HEK293 (cell line): ENCODE measurements at regions not wholly inside any gene's neighbourhood (a gene's known extent, or its start where the extent isn't known, plus 50 kb on each side); places are given as distances from the start of the nearest gene placed in this dataset.

Experiments used
- CTCF ChIP-seq: fragments of 450-650 bp; formaldehyde crosslinking; IDR thresholded peaks from 2 replicates; pipeline ENCODE4 v1.5.1; 2016; ENCODE audit warnings: missing biosample characterization, missing genetic modification characterization
- HOXA7 ChIP-seq: sonication (generic); formaldehyde crosslinking; IDR thresholded peaks from 2 replicates; pipeline ENCODE4 v1.8.1; 2022; ENCODE audit warnings: missing genetic modification reagents, borderline replicate concordance
- KLF1 ChIP-seq: fragments of 450-650 bp; formaldehyde crosslinking; IDR thresholded peaks from 2 replicates; pipeline ENCODE4 v1.5.1; 2016; ENCODE audit warnings: missing biosample characterization, missing genetic modification characterization
- REST ChIP-seq: fragments of 450-650 bp; formaldehyde crosslinking; IDR thresholded peaks from 2 replicates; pipeline ENCODE4 v1.5.1; 2016; ENCODE audit warnings: missing biosample characterization, missing genetic modification characterization
- ZBTB21 ChIP-seq: fragments of 450-650 bp; formaldehyde crosslinking; IDR thresholded peaks from 2 replicates; pipeline ENCODE4 v1.5.1; 2017; ENCODE audit warnings: missing biosample characterization, missing genetic modification characterization
- ZNF350 ChIP-seq: fragments of 450-650 bp; formaldehyde crosslinking; IDR thresholded peaks from 2 replicates; pipeline ENCODE4 v1.5.0; 2017; ENCODE audit warnings: missing biosample characterization, mild to moderate bottlenecking, missing genetic modification characterization
- ZNF530 ChIP-seq: fragments of 450-650 bp; formaldehyde crosslinking; IDR thresholded peaks from 2 replicates; pipeline ENCODE4 v1.5.1; 2016; ENCODE audit warnings: low read depth, missing biosample characterization, missing genetic modification characterization
- ZNF610 ChIP-seq: fragments of 450-650 bp; formaldehyde crosslinking; IDR thresholded peaks from 2 replicates; pipeline ENCODE4 v1.5.1; 2016; ENCODE audit warnings: missing biosample characterization, missing genetic modification characterization, borderline replicate concordance
- ZNF747 ChIP-seq: fragments of 450-650 bp; formaldehyde crosslinking; IDR thresholded peaks from 2 replicates; pipeline ENCODE4 v1.5.1; 2016; ENCODE audit warnings: missing biosample characterization, missing genetic modification characterization
- TF ChIP-seq, protein P1 (sequence below): fragments of 450-650 bp; formaldehyde crosslinking; IDR thresholded peaks from 2 replicates; pipeline ENCODE4 v1.5.1; 2016; ENCODE audit warnings: missing biosample characterization, missing genetic modification characterization, borderline replicate concordance
- TF ChIP-seq, protein P2 (sequence below): fragments of 450-650 bp; formaldehyde crosslinking; IDR thresholded peaks from 2 replicates; pipeline ENCODE4 v1.5.1; 2017; ENCODE audit warnings: missing biosample characterization, missing genetic modification characterization

GRCh38 chr6:40194447-40195170 lies 260.3 kb upstream of the MOCS1 start:
- TF ChIP-seq ZNF530 (no peak), ZNF610 (tag by site-specific recombination) (no peak), KLF1 (tag by site-specific recombination) (no peak), CTCF (tag by site-specific recombination) (no peak), ZNF350 (no peak), ZNF747 (tag by site-specific recombination) (no peak), HOXA7 (CRISPR knock-in tag) (no peak), ZBTB21 (tag by site-specific recombination) (no peak), REST (tag by site-specific recombination) (no peak)
- TF ChIP-seq, protein P1, sequence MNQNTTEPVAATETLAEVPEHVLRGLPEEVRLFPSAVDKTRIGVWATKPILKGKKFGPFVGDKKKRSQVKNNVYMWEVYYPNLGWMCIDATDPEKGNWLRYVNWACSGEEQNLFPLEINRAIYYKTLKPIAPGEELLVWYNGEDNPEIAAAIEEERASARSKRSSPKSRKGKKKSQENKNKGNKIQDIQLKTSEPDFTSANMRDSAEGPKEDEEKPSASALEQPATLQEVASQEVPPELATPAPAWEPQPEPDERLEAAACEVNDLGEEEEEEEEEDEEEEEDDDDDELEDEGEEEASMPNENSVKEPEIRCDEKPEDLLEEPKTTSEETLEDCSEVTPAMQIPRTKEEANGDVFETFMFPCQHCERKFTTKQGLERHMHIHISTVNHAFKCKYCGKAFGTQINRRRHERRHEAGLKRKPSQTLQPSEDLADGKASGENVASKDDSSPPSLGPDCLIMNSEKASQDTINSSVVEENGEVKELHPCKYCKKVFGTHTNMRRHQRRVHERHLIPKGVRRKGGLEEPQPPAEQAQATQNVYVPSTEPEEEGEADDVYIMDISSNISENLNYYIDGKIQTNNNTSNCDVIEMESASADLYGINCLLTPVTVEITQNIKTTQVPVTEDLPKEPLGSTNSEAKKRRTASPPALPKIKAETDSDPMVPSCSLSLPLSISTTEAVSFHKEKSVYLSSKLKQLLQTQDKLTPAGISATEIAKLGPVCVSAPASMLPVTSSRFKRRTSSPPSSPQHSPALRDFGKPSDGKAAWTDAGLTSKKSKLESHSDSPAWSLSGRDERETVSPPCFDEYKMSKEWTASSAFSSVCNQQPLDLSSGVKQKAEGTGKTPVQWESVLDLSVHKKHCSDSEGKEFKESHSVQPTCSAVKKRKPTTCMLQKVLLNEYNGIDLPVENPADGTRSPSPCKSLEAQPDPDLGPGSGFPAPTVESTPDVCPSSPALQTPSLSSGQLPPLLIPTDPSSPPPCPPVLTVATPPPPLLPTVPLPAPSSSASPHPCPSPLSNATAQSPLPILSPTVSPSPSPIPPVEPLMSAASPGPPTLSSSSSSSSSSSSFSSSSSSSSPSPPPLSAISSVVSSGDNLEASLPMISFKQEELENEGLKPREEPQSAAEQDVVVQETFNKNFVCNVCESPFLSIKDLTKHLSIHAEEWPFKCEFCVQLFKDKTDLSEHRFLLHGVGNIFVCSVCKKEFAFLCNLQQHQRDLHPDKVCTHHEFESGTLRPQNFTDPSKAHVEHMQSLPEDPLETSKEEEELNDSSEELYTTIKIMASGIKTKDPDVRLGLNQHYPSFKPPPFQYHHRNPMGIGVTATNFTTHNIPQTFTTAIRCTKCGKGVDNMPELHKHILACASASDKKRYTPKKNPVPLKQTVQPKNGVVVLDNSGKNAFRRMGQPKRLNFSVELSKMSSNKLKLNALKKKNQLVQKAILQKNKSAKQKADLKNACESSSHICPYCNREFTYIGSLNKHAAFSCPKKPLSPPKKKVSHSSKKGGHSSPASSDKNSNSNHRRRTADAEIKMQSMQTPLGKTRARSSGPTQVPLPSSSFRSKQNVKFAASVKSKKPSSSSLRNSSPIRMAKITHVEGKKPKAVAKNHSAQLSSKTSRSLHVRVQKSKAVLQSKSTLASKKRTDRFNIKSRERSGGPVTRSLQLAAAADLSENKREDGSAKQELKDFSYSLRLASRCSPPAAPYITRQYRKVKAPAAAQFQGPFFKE, result no peak
- TF ChIP-seq, protein P2, sequence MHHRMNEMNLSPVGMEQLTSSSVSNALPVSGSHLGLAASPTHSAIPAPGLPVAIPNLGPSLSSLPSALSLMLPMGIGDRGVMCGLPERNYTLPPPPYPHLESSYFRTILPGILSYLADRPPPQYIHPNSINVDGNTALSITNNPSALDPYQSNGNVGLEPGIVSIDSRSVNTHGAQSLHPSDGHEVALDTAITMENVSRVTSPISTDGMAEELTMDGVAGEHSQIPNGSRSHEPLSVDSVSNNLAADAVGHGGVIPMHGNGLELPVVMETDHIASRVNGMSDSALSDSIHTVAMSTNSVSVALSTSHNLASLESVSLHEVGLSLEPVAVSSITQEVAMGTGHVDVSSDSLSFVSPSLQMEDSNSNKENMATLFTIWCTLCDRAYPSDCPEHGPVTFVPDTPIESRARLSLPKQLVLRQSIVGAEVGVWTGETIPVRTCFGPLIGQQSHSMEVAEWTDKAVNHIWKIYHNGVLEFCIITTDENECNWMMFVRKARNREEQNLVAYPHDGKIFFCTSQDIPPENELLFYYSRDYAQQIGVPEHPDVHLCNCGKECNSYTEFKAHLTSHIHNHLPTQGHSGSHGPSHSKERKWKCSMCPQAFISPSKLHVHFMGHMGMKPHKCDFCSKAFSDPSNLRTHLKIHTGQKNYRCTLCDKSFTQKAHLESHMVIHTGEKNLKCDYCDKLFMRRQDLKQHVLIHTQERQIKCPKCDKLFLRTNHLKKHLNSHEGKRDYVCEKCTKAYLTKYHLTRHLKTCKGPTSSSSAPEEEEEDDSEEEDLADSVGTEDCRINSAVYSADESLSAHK (tag by site-specific recombination), result no peak
